ENCODE measurements at regions not wholly inside any gene's neighbourhood (a gene's known extent, or its start where the extent isn't known, plus 50 kb on each side); places are given as distances from the start of the nearest gene placed in this dataset.

- TF ChIP-seq CEBPZ (IDR thresholded peaks at IDR 0.05; ENCODE audit: low read depth, low read length) (no peak), BCL11A (IDR thresholded peaks at IDR 0.05; ENCODE audit: low read depth, low read length) (no peak), NBN (IDR thresholded peaks at IDR 0.05) (no peak), PRDM15 (CRISPR knock-in tag; IDR thresholded peaks at IDR 0.05) (no peak), CHD4 (IDR thresholded peaks at IDR 0.05) (no peak), POLR2AphosphoS2 (IDR thresholded peaks at IDR 0.05; ENCODE audit: low read depth, low read length) (no peak), BCL3 (IDR thresholded peaks at IDR 0.05; ENCODE audit: borderline replicate concordance, insufficient read depth, low read depth, low read length, poor library complexity, severe bottlenecking) (no peak), IRF5 (IDR thresholded peaks at IDR 0.05; ENCODE audit: borderline replicate concordance) (no peak), MEF2A (IDR thresholded peaks at IDR 0.05; ENCODE audit: insufficient read depth, low read depth, low read length) (no peak), ZNF622 (IDR thresholded peaks at IDR 0.05) (no peak)
Observed at GRCh38 chr3:107432646-107433045, 55.4 kb downstream of the CCDC54 start (continued).

Measured in GM12878 (cell line).